ENCODE measurements at regions not wholly inside any gene's neighbourhood (a gene's known extent, or its start where the extent isn't known, plus 50 kb on each side); places are given as distances from the start of the nearest gene placed in this dataset.

DNA sequence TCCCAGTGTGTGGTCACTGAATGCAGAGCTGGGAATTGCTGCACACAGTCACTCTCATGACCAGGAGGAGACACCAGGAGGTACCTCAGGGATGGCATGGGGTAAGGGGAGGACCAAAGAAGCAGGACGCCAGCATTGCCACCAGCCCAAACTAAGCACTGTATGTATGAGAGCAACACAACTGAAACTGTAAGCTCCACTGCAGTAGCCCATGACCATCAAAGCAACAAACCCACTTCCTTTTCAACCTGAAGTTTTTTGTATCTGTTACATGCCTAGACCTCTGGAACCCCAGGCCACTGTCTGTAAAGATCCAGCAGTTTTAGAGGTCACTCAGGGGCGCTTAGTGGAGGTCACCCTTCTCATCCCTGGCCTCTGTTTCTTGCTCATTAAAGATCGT is 164.3 kb downstream of the SETD4 start:
- TF ChIP-seq ZBTB7A (IDR thresholded peaks at IDR 0.05; ENCODE audit: low read depth) (no peak), CREB1 (IDR thresholded peaks at IDR 0.05; ENCODE audit: low read depth) (no peak), NFIC (IDR thresholded peaks at IDR 0.05) (no peak), CEBPB (IDR thresholded peaks at IDR 0.05) (no peak), TEAD4 (IDR thresholded peaks at IDR 0.05) (no peak), TCF12 (IDR thresholded peaks at IDR 0.05; ENCODE audit: low read depth) (no peak), FOXM1 (IDR thresholded peaks at IDR 0.05; ENCODE audit: borderline replicate concordance, low read depth) (no peak), TAF1 (IDR thresholded peaks at IDR 0.05; ENCODE audit: low read depth) (no peak), EP300 (IDR thresholded peaks at IDR 0.05; ENCODE audit: borderline replicate concordance) (no peak), EGR1 (IDR thresholded peaks at IDR 0.05) (no peak), YY1 (IDR thresholded peaks at IDR 0.05; ENCODE audit: low read depth) (no peak), RAD21 (IDR thresholded peaks at IDR 0.05; ENCODE audit: low read depth) (no peak), MAX (IDR thresholded peaks at IDR 0.05) (no peak)
- TF ChIP-seq, protein P1, sequence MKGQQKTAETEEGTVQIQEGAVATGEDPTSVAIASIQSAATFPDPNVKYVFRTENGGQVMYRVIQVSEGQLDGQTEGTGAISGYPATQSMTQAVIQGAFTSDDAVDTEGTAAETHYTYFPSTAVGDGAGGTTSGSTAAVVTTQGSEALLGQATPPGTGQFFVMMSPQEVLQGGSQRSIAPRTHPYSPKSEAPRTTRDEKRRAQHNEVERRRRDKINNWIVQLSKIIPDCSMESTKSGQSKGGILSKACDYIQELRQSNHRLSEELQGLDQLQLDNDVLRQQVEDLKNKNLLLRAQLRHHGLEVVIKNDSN (IDR thresholded peaks at IDR 0.05), result no peak
- TF ChIP-seq, protein P2, sequence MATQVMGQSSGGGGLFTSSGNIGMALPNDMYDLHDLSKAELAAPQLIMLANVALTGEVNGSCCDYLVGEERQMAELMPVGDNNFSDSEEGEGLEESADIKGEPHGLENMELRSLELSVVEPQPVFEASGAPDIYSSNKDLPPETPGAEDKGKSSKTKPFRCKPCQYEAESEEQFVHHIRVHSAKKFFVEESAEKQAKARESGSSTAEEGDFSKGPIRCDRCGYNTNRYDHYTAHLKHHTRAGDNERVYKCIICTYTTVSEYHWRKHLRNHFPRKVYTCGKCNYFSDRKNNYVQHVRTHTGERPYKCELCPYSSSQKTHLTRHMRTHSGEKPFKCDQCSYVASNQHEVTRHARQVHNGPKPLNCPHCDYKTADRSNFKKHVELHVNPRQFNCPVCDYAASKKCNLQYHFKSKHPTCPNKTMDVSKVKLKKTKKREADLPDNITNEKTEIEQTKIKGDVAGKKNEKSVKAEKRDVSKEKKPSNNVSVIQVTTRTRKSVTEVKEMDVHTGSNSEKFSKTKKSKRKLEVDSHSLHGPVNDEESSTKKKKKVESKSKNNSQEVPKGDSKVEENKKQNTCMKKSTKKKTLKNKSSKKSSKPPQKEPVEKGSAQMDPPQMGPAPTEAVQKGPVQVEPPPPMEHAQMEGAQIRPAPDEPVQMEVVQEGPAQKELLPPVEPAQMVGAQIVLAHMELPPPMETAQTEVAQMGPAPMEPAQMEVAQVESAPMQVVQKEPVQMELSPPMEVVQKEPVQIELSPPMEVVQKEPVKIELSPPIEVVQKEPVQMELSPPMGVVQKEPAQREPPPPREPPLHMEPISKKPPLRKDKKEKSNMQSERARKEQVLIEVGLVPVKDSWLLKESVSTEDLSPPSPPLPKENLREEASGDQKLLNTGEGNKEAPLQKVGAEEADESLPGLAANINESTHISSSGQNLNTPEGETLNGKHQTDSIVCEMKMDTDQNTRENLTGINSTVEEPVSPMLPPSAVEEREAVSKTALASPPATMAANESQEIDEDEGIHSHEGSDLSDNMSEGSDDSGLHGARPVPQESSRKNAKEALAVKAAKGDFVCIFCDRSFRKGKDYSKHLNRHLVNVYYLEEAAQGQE (IDR thresholded peaks at IDR 0.05; ENCODE audit: low read depth), result no peak

- TF ChIP-seq CREB1 (IDR thresholded peaks at IDR 0.05; ENCODE audit: low read depth) (no peak), TCF12 (IDR thresholded peaks at IDR 0.05; ENCODE audit: low read depth) (no peak), FOXM1 (IDR thresholded peaks at IDR 0.05; ENCODE audit: borderline replicate concordance, low read depth) (no peak), MAX (IDR thresholded peaks at IDR 0.05) (no peak), TAF1 (IDR thresholded peaks at IDR 0.05; ENCODE audit: low read depth) (no peak), RAD21 (IDR thresholded peaks at IDR 0.05; ENCODE audit: low read depth) (no peak)
- TF ChIP-seq, protein P2 (IDR thresholded peaks at IDR 0.05; ENCODE audit: low read depth), result no peak
Measured at GRCh38 chr21:35895598-35895997, 164.7 kb downstream of the SETD4 start.

DNA sequence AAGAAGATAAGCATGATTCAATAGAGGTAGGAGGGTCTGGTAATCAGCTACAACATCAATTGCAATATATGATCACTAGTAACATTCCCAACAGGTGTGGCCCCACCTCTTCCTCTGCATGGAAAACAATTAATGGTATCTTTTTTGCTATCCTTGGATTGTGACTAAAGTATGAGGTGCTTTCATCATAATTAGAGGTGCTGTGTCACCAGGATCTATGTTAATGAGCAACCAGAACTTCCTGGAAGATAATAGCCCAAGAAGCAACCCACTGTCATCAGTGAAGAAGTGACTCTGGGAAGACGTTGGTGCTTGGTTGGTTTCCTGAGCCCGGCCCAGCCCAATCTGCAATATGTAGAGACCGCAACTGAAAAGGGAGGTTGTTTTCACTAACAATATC is 167.2 kb downstream of the SETD4 start:
- TF ChIP-seq NFIC (IDR thresholded peaks at IDR 0.05) (no peak), FOXM1 (IDR thresholded peaks at IDR 0.05; ENCODE audit: borderline replicate concordance, low read depth) (no peak), CREB1 (IDR thresholded peaks at IDR 0.05; ENCODE audit: low read depth) (no peak), MAX (IDR thresholded peaks at IDR 0.05) (no peak), RAD21 (IDR thresholded peaks at IDR 0.05; ENCODE audit: low read depth) (no peak), TEAD4 (IDR thresholded peaks at IDR 0.05) (no peak)
- TF ChIP-seq, protein P2 (IDR thresholded peaks at IDR 0.05; ENCODE audit: low read depth), result no peak
- TF ChIP-seq, protein P1 (IDR thresholded peaks at IDR 0.05), result no peak

- TF ChIP-seq RAD21 (IDR thresholded peaks at IDR 0.05; ENCODE audit: low read depth), result no peak
Measured at GRCh38 chr21:35886887-35887286, 173.4 kb downstream of the SETD4 start.

DNA sequence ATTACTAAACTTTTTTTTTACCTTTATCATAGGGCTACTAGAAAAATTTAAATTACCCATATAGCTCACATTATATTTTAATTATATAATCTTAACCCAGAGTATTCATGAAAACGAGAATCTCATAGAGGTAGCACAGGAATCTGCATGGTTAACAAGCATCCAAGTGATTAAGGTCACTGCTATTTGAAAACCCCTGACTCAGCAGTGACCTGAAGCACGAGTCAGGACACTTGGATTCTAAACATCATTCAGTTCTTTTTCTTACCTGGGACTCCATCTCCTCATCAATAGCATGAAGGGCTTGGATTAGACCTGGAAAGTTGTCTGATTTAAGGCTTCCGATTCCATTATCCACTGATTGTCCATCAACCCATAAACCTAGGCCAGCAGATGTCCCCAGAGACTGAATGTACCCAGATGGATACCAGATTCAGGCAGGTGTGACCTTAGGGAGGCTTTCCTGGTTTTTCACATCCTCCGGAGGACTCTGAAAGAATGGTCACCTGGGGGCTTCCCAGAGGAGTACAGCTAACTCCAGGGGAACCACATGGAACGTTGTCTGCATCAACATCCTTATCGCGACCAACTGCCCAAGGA is 174.3 kb downstream of the SETD4 start:
- TF ChIP-seq TAF1 (IDR thresholded peaks at IDR 0.05; ENCODE audit: low read depth) (no peak), EP300 (IDR thresholded peaks at IDR 0.05; ENCODE audit: borderline replicate concordance) (no peak), MAX (IDR thresholded peaks at IDR 0.05) (no peak), EGR1 (IDR thresholded peaks at IDR 0.05) (no peak), TEAD4 (IDR thresholded peaks at IDR 0.05) (no peak), ZBTB7A (IDR thresholded peaks at IDR 0.05; ENCODE audit: low read depth) (no peak), RAD21 (IDR thresholded peaks at IDR 0.05; ENCODE audit: low read depth) (no peak), CEBPB (IDR thresholded peaks at IDR 0.05) (no peak), YY1 (IDR thresholded peaks at IDR 0.05; ENCODE audit: low read depth) (no peak), CREB1 (IDR thresholded peaks at IDR 0.05; ENCODE audit: low read depth) (no peak), NFIC (IDR thresholded peaks at IDR 0.05) (no peak)
- TF ChIP-seq, protein P2 (IDR thresholded peaks at IDR 0.05; ENCODE audit: low read depth), result no peak
- TF ChIP-seq, protein P1 (IDR thresholded peaks at IDR 0.05), result no peak

Data from Ishikawa (cell line).